Natural killer cell treated with Interleukin-12 subunit alpha and Interleukin-12 subunit beta and Interleukin-15 and Interleukin-18, amount 100 ng/mL, for 72 hours (primary cell): ENCODE measurements at regions not wholly inside any gene's neighbourhood (a gene's known extent, or its start where the extent isn't known, plus 50 kb on each side); places are given as distances from the start of the nearest gene placed in this dataset.

Experiments used
- ATAC-seq, 2 donors: fragments of 150-1000 bp; cut with Tn5 transposase in 1 of 2; sonication (Bioruptor Pico), chemical (Tn5 transposase) in 1 of 2; 2 replicates each; pipeline ENCODE4 v1.10.0; 2021
- DNase-seq: peaks from one replicate; pipeline ENCODE4 v3.0.0; 2022; ENCODE audit warnings: low spot score
- H3K27ac Mint-ChIP-seq, 2 donors: 1 replicate in 1 of 2; 2 replicates in 1 of 2; pipeline ENCODE4 v1.8.0; 2022; ENCODE audit warnings: mixed read lengths in 2 of 2, mild to moderate bottlenecking in 1 of 2, moderate library complexity in 1 of 2
- H3K27me3 Mint-ChIP-seq, 2 donors: 1 replicate in 1 of 2; 2 replicates in 1 of 2; pipeline ENCODE4 v1.8.0; 2022; ENCODE audit warnings: mixed read lengths in 2 of 2
- H3K36me3 Mint-ChIP-seq: one replicate; pipeline ENCODE4 v1.8.0; 2022; ENCODE audit warnings: mixed read lengths
- H3K4me1 Mint-ChIP-seq, 2 donors: 1 replicate in 1 of 2; 2 replicates in 1 of 2; pipeline ENCODE4 v1.8.0; 2022; ENCODE audit warnings: low read depth in 2 of 2, mixed read lengths in 2 of 2, mild to moderate bottlenecking in 1 of 2
- H3K4me3 Mint-ChIP-seq: one replicate; pipeline ENCODE4 v1.8.0; 2022; ENCODE audit warnings: mixed read lengths
- H3K9me3 Mint-ChIP-seq: 2 replicates; pipeline ENCODE4 v1.8.0; 2022; ENCODE audit warnings: mixed read lengths

GRCh38 chr15:38072348-38073177 is 138.1 kb downstream of the TMCO5A start:
- peaks cover 25 to 32% of the 10 kb centered on the region in 2 donors for H3K4me1 Mint-ChIP-seq
- DNase-seq (no peak), ATAC-seq (peak; percentile 54 to 65)
- H3K36me3 Mint-ChIP-seq = no peaks in the 10 kb centered on the region
- peak overlapping the region in 1 of 2 donors; percentile 37 for H3K27ac Mint-ChIP-seq
- peaks cover 24 to 67% of the 10 kb centered on the region in 2 donors for H3K27me3 Mint-ChIP-seq
- no peaks in the 10 kb centered on the region for H3K9me3 Mint-ChIP-seq
- peak overlapping the region; percentile 66 for H3K4me3 Mint-ChIP-seq

GRCh38 chr15:38073178-38073946 is 138.9 kb downstream of the TMCO5A start:
- no peaks in the 10 kb centered on the region for H3K9me3 Mint-ChIP-seq
- no peaks in the 10 kb centered on the region for H3K36me3 Mint-ChIP-seq
- peak overlapping the region; percentile 42 for H3K4me3 Mint-ChIP-seq
- H3K27ac Mint-ChIP-seq = no peak overlapping the region
- DNase-seq (no peak), ATAC-seq (no peak)
- peaks cover 25 to 32% of the 10 kb centered on the region in 2 donors for H3K4me1 Mint-ChIP-seq
- peaks cover 24 to 63% of the 10 kb centered on the region in 2 donors for H3K27me3 Mint-ChIP-seq

GRCh38 chr15:38074029-38074428 is 139.6 kb downstream of the TMCO5A start:
- peaks cover 22 to 26% of the 10 kb centered on the region in 2 donors for H3K4me1 Mint-ChIP-seq
- no peak for ATAC-seq
- no peaks in the 10 kb centered on the region for H3K36me3 Mint-ChIP-seq
- H3K27ac Mint-ChIP-seq = no peak overlapping the region
- no peak for DNase-seq
- H3K4me3 Mint-ChIP-seq = no peak overlapping the region
- no peaks in the 10 kb centered on the region for H3K9me3 Mint-ChIP-seq
- peaks cover 23 to 56% of the 10 kb centered on the region in 2 donors for H3K27me3 Mint-ChIP-seq

GRCh38 chr15:38075466-38075865 is 141.0 kb downstream of the TMCO5A start:
- Mint-ChIP-seq H3K4me1 (peaks cover 12 to 17% of the 10 kb centered on the region in 2 donors), H3K36me3 (no peaks in the 10 kb centered on the region), H3K27ac (no peak overlapping the region), H3K27me3 (peaks cover 17 to 43% of the 10 kb centered on the region in 2 donors), H3K9me3 (no peaks in the 10 kb centered on the region), H3K4me3 (no peak overlapping the region)
- DNase-seq (no peak), ATAC-seq (no peak)

- H3K27me3 Mint-ChIP-seq = peaks cover 17 to 30% of the 10 kb centered on the region in 2 donors
- H3K27ac Mint-ChIP-seq = no peak overlapping the region
- no peak for DNase-seq
- no peaks in the 10 kb centered on the region for H3K36me3 Mint-ChIP-seq
- H3K4me3 Mint-ChIP-seq = no peak overlapping the region
- no peaks in the 10 kb centered on the region for H3K9me3 Mint-ChIP-seq
- H3K4me1 Mint-ChIP-seq = peaks cover 9 to 14% of the 10 kb centered on the region in 2 donors
- no peak for ATAC-seq
Observed at GRCh38 chr15:38076786-38077185, 142.3 kb downstream of the TMCO5A start.

- H3K4me1 Mint-ChIP-seq = peaks cover 6 to 16% of the 10 kb centered on the region in 2 donors
- H3K9me3 Mint-ChIP-seq = no peaks in the 10 kb centered on the region
Observed at GRCh38 chr15:38079236-38079635, 144.8 kb downstream of the TMCO5A start.

GRCh38 chr15:38080651-38081275 is 146.3 kb downstream of the TMCO5A start:
- Mint-ChIP-seq H3K36me3 (no peaks in the 10 kb centered on the region), H3K4me3 (no peak overlapping the region), H3K9me3 (no peaks in the 10 kb centered on the region), H3K27me3 (peaks cover 8 to 13% of the 10 kb centered on the region in 2 donors), H3K4me1 (peaks cover 16 to 26% of the 10 kb centered on the region in 2 donors), H3K27ac (no peak overlapping the region)
- DNase-seq (no peak), ATAC-seq (no peak)

More at GRCh38 chr15:38079236-38079635, 144.8 kb downstream of the TMCO5A start:
- no peak overlapping the region for H3K27ac Mint-ChIP-seq
- no peak for DNase-seq
- no peak overlapping the region for H3K4me3 Mint-ChIP-seq
- ATAC-seq = no peak
- H3K27me3 Mint-ChIP-seq = peaks cover 10 to 26% of the 10 kb centered on the region in 2 donors
- no peaks in the 10 kb centered on the region for H3K36me3 Mint-ChIP-seq

- DNase-seq (no peak), ATAC-seq (peak; percentile 97 to 98)
- H3K36me3 Mint-ChIP-seq = no peaks in the 10 kb centered on the region
- H3K27ac Mint-ChIP-seq = peak overlapping the region in 1 of 2 donors; percentile 77
- peaks cover 20 to 29% of the 10 kb centered on the region in 2 donors for H3K4me1 Mint-ChIP-seq
- H3K4me3 Mint-ChIP-seq = peak overlapping the region; percentile 26
- H3K9me3 Mint-ChIP-seq = no peaks in the 10 kb centered on the region
- H3K27me3 Mint-ChIP-seq = peaks cover 16 to 27% of the 10 kb centered on the region in 2 donors
Observed at GRCh38 chr15:38084289-38084688, 149.8 kb downstream of the TMCO5A start.

- peak; percentile 66 for DNase-seq
- H3K36me3 Mint-ChIP-seq = no peaks in the 10 kb centered on the region
- no peaks in the 10 kb centered on the region for H3K9me3 Mint-ChIP-seq
- peak overlapping the region in 1 of 2 donors; percentile 77 for H3K27ac Mint-ChIP-seq
- H3K27me3 Mint-ChIP-seq = peaks cover 16 to 27% of the 10 kb centered on the region in 2 donors
- peak overlapping the region; percentile 83 for H3K4me3 Mint-ChIP-seq
- H3K4me1 Mint-ChIP-seq = peaks cover 20 to 29% of the 10 kb centered on the region in 2 donors
- peak in 1 of 2 donors; percentile 18 for ATAC-seq
Observed at GRCh38 chr15:38085114-38085513, 150.7 kb downstream of the TMCO5A start.

GRCh38 chr15:38085931-38086568 is 151.6 kb downstream of the TMCO5A start:
- ATAC-seq (no peak), DNase-seq (no peak)
- Mint-ChIP-seq H3K4me1 (peaks cover 20 to 29% of the 10 kb centered on the region in 2 donors), H3K27ac (no peak overlapping the region), H3K27me3 (peaks cover 16 to 27% of the 10 kb centered on the region in 2 donors), H3K36me3 (no peaks in the 10 kb centered on the region), H3K9me3 (no peaks in the 10 kb centered on the region), H3K4me3 (peak overlapping the region; percentile 83)

- DNase-seq = no peak
- H3K9me3 Mint-ChIP-seq = no peaks in the 10 kb centered on the region
- peaks cover 20 to 29% of the 10 kb centered on the region in 2 donors for H3K4me1 Mint-ChIP-seq
- no peak overlapping the region for H3K4me3 Mint-ChIP-seq
- H3K36me3 Mint-ChIP-seq = no peaks in the 10 kb centered on the region
- H3K27ac Mint-ChIP-seq = no peak overlapping the region
- peaks cover 16 to 27% of the 10 kb centered on the region in 2 donors for H3K27me3 Mint-ChIP-seq
- no peak for ATAC-seq
Observed at GRCh38 chr15:38086611-38087010, 152.2 kb downstream of the TMCO5A start.

GRCh38 chr15:38088971-38089370 is 154.5 kb downstream of the TMCO5A start:
- ATAC-seq = no peak
- Mint-ChIP-seq H3K4me3 (no peak overlapping the region), H3K36me3 (no peaks in the 10 kb centered on the region), H3K4me1 (peaks cover 15 to 22% of the 10 kb centered on the region in 2 donors), H3K27ac (no peak overlapping the region), H3K9me3 (no peaks in the 10 kb centered on the region), H3K27me3 (peaks cover 16 to 27% of the 10 kb centered on the region in 2 donors)
- no peak for DNase-seq

- Mint-ChIP-seq H3K36me3 (no peaks in the 10 kb centered on the region), H3K4me3 (no peak overlapping the region), H3K4me1 (peaks cover 7 to 10% of the 10 kb centered on the region in 2 donors), H3K27ac (no peak overlapping the region), H3K9me3 (no peaks in the 10 kb centered on the region), H3K27me3 (peaks cover 14 to 27% of the 10 kb centered on the region in 2 donors)
- ATAC-seq (no peak), DNase-seq (no peak)
Observed at GRCh38 chr15:38090223-38090622, 155.8 kb downstream of the TMCO5A start.
